Suppressor macrophage treated with lipopolysaccharide for 1 hour (primary cell): ENCODE measurements at regions not wholly inside any gene's neighbourhood (a gene's known extent, or its start where the extent isn't known, plus 50 kb on each side); places are given as distances from the start of the nearest gene placed in this dataset.
A peak's percentile ranks its signal among the peaks of the same experiment; 100 is the strongest.
"Not testable (repeated sequence)": the region's sequence is repeated elsewhere in the genome, so short reads cannot be mapped to it uniquely, and the experiment has no call there.

Source experiments
- DNase-seq, 3 donors: peaks; one replicate each; pipeline ENCODE4 v3.0.0-alpha.2; 2020 to 2022

DNA sequence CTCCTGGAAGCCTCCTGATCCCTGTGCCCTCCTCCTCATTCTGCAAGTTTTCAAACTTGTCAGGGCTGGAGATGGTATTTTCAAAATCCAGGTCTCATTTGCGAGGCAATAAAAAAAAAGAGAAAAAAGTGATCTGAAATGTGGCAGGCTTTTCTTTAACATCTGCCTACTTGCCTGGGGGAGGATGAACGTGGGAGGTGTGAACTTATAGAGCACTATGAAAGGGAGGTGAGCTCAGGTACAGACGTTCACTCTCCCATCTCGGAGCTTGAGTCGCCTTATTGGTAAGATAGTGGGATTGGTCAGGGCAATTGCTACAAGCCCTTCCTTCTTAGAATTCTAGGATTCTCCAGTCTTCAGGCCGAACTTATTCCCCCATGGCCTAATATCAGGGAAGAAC lies 104.8 kb upstream of the CADM1 start:
- DNase-seq: no peak

DNA sequence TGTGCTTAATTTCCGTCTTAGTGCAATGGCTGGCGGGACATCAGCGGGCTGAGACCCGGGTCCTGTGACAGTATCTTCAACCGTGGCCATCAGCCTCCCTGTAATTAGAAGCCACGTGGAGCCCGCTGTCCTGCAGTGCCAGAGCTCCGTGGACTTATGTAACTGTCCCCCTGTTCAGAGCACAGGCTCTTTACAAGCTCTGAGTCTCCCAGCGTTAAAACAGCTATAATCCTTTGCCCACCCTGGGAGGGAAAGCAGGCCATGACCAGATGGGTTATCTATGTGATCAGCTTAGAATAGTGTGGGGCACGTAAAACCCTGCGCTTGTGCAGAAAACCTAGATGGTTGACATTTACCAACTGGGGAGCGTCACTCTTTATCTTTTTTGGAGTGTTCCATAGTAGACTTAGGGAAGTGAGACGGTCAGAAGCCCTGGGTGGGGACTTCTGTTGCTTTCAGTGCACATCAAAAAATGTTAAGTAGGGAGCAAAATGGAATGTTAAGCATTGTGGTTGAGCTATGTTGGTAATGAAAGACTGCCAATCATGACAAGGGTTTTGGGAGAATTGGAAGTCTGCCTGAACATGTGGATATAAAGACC lies 103.5 kb upstream of the CADM1 start:
- no peak for DNase-seq

DNA sequence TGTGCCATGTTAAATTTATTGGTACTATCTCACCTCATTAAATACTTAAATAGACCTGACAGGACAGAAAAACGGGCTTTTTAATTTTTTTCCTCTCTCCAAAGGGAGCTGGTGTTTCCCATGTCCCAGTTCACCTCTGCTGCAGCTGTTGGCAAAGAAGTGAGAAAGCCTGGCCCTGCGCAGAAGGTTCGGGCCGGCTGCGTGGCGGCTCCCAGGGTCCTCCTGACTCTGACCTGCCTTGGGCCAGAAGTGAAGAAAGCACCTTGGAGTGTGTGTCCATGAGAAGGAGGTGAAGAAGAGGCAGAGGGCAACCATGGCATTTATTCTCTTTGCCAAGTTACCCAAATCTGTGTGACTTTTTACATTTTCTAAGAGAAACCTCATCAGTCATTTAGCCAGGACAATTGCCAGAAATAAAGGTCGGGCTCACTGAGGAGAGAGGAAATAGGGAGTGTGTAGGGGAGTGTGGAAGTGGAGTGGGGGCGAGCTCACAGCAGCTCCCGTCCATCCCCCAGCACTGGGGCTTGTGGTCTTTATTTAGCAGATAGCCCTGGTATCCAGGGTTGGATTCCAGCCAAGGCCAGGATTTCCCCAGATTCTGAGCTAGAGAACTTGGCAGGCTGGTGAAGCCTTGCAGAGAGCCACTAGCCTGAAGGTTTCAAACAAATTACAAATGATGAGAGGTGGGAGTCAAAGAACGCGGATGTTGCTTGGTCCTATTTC lies 102.4 kb upstream of the CADM1 start:
- no peak for DNase-seq

DNA sequence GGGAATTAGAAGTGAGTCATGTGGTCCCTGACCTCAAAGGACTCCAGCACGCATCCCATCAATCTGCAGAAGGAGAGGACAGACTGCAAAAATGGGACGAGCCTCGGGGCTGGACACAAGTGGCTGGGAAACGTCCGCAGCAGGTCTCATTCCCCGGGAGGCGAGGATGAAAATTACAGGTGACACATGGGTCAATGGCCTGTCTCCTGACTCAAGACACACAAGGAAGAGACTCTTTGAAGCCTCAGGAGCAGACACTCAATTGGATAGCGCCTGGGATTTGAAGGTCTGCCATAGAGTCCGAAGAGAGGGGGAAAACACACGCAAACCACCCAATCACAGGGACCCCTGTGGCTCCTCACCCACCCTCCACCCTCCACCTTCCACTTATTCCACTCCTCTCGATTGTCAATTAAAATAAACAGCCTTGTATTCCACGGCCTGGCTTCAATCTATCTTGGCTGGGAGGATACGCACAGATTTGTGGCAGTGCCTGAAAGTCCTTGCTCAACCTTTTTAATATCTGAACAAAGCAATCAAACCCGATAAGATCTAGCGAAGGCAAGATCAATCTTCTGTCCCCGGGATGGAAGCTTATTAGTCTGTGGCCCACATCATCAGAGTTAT lies 101.8 kb upstream of the CADM1 start:
- no peak for DNase-seq

DNA sequence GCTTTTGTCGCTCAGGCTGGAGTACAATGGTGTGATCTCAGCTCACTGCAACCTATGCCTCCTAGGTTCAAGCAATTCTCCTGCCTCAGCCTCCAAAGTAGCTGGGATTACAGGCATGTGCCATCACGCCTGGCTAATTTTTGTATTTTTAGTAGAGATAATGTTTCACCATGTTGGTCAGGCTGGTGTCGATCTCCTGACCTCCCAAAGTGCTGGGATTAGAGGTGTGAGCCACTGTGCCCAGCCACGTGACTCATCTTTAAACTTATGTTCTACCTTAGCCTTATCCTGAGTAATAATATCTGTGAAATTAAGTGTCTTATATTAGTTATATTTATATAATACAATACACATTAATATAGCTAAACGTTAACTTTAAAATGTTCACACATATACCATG lies 101.2 kb upstream of the CADM1 start:
- DNase-seq: not testable (repeated sequence)

DNA sequence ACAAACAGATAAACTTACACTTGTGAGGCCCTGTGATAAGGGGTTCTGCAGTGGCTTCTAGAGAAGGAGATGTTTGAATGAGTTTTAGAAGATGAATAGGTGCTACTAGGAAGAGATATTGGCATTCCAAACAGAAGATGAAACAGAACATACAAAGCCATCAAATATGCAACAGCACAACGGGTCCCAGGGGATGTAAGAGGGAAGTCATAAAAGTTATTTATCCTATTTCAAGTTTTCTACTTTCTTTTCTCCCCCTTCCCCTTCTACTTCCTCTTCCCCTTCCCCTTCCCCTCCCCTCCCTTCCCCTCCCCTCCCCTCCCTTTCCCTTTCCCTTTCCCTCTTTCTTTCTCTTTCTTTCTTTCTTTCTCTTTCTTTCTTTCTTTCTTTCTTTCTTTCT lies 94.9 kb upstream of the CADM1 start:
- DNase-seq: no peak

DNA sequence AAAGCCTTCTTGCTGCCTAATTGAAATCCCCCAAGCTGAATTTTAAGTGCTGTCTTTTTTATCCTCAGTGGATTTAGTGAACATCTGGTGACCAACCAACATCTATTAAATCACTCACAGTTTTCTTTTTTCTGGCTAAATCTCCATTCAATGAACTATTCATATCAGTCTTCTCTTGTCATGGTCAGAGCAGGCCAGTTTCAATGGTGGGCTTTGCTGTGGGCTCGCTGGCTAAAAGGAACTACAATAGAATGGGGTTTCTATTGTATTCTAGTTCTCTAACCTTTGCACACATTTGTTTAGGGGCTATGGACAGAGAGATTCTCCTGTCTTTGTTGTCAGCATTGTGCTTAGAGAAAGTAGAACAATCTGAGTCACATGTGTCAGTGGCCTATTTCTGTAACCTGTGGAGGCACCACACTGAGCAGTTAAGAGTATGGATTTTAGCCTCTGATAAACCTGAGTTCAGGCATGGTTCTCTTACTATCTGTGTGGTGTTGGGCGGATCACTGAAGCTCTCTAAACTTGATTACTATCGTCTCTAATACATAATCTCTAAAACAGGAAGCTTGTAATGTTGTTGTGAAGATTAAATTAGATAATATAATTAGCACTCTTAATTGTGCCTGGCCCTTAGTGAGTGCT lies 94.2 kb upstream of the CADM1 start:
- no peak for DNase-seq

DNA sequence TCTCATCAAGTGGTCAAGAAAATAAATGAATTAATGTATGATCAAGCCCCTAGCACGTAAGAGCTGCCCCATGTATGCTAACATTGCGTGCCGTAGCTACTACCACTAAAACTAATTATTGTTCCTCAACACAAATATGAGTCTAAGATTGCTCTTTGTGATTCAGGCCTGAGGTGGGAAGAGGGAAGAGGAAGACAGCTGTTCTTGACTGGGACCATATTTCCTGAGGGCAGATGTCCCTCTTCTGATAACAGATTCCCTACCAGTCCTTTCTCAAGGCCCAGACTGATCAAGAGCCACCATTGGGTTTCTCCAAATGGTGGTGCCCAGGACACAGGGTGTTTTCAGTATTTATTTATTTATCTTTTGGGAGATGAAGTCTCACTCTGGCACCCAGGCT lies 87.2 kb upstream of the CADM1 start:
- no peak for DNase-seq

DNA sequence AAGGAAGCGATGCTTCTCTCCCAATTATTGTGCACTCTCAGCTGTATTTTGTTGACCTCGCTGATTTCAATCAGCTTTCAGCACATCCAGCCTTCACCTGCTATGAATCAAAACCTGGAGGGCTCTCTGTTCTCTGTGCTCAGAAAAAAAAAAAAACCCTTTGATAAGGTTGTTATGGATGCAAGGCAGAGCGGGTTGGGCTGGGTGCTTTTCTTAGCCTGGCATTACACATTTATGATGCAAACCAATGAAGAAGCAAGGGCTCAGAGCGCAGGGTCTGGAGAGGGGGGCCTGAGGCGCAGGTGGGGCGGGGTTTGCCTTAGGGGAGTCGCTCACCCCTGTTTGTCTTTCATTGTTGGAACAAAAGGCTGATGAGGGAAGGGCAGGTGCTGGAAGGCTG lies 86.0 kb upstream of the CADM1 start:
- DNase-seq: no peak

DNA sequence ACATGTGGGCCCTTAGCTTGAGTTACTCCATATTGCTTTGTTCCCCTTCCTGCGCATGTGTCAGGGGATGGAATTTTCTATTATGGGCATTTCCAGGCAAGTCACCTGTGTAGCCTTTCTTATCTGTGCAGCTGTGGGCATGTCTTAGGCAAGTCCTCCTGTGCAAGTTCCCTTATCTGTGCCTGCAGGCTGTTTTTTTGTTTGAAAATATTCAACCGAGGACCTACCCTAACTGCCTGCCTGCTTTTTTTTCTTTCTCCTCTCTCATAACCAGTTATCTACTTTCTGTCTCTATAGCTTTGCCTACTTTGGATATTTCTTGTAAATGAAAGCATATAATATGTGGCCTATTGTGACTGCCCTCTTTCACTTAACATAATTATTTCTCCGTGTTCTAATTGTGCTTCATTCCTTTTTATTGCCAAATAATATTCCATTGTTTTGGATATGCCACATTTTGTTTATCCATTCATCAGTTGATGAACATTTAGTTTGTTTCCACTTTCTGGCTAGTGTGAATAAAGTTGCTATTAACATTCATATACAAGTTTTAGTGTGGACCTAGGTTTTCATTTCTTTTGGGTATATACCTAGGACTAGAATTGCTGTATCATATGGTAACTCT lies 83.6 kb upstream of the CADM1 start:
- no peak for DNase-seq

DNA sequence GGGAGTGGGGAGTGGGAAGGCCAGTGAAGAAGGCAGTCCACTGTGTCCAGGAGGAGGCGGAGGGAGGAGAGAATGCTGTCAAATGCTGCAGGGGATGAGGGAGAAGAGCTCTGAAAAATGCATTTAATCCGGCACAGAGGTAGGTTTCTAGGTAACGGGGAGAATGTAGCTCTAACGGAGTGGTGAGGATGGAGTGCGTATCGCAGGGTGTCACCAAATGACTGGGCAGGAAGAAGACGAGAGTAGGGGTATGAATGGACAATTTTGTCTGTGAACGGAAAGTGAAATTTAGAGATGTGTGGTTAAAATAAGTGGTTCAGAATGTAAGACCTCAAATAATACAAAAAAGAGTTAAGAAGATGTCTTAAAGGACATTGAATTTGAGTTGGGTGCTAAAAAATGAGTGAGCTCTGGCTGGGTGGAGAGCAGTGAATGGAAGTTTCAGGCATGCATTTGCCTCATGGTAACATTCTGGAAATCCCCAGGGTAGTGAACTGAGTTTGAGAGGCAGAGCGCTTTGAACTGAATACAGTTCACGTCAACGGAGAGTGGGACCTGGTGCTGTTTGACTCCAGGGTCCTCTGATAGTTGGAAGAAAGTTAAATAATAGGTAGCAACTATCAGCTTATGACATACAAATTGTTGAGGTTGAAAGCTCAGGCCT lies 81.3 kb upstream of the CADM1 start:
- no peak for DNase-seq

DNA sequence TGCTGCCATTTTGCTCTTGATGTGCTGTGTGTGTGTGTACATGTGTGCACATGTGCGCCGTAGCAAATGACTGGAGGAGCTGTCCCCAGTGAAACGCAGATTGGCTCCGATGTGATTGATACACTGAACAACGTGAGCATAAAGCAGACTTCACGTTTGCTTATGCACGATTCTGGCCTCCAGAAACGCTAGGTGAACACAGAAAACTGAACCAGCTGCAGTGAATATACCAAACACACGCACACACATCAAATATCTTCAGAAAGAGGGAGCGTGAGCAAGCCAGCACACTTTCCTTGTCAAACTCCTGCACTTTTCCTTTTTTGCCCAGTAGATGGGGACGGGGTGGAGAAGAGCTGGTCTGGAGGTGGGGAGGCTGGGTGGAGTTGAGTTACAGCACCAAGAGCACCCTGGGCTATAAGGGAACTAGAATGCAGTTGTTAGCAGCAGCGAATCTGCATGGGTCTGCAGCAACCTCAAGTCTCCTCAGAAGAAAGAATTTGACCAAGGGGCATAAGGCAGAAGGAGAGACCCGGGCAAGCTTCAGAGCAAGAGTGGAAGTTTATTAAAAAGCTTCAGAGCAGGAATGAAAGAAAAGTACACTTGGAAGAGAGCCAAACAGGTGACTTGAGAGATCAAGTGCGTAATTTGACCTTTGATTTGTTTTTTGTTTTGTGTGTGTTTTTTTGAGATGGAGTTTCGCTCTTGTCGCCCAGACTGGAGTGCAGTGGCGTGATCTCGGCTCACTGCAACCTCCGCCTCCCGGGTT lies 77.8 kb upstream of the CADM1 start:
- peak in 2 of 3 donors; percentile 16 to 20 for DNase-seq

DNA sequence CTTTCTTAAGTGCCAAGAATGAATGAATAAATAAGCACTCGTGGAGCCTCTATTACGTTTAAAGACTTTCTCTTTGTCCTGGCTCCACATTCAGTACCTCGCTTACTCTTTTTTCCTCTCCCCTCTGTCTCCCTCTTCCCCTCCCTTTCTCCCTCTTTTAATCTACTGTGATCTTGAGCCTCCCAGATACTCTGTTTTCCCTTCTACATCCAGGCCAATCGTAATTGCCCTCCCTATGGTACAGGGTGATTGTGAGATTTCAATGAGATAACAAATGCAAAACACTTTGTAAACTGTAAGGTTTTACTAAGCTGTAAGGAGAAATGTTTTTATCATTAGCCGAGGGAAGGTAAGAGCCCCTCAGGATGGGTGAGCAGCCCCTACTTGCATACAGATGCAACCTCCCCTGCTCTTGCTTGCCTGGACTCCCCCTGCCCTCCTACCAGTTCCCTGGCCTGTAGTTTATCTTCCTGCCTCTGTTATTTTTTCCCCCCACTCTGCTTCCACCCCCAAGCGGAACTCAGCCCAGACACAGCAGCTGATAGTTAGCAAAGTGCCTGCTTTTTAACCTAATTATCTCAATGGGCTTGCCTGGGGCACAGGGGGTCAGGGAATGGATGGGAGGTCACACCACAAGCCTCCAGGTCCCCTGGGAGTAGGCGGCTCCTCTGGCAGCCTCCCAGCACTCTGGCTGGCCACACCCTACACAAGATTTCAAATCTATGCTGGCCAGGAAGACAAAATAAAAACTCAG lies 76.9 kb upstream of the CADM1 start:
- DNase-seq: no peak

DNA sequence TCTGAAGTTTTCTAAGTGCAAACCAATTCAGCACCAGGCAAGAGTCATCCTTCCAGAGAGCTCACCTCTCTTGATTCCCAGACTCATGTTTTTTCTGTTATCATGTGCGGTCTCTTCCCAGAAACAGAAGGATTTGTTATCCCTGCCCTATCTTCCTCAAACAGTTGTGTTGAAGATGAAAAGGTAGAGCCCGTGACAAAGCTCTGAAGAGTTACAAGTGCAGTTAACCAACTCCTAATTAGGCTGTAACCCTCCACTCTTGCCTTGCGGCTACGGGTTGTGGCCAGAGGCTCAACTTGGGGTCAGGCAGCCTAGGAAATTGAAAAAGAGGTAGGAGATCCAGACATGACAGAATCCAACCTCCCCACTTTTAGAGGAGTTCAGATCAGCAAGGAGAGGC lies 76.2 kb upstream of the CADM1 start:
- no peak for DNase-seq

DNA sequence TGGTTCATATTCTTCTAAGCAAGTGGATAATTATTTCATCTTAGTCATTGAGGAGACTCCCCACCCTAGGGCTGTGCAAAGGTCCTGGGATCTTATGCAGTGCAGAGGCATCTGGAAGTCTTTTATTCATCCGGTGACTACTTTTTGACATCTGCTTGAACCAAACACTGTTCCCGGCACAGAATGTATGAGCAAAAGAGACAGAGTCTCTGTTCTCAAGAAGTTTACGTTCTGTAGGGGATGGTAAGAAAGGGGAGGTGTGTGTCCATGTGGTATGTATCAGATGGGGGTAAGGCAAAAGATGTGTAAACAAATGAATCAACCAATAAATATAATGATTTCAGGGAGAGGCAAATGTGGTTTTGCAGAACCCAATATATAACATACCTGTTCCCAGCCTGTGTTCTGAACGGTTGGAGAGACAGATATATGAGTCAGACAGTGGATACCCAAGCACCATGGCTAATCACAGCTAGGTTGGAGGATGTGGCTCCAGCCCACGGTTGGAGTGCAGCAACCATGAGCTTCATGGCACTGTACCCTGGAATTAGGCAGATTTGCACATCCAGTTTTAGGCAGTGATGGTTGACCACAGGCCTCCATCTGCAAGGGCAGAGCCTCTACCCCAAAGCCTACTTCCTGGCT lies 75.1 kb upstream of the CADM1 start:
- no peak for DNase-seq

DNA sequence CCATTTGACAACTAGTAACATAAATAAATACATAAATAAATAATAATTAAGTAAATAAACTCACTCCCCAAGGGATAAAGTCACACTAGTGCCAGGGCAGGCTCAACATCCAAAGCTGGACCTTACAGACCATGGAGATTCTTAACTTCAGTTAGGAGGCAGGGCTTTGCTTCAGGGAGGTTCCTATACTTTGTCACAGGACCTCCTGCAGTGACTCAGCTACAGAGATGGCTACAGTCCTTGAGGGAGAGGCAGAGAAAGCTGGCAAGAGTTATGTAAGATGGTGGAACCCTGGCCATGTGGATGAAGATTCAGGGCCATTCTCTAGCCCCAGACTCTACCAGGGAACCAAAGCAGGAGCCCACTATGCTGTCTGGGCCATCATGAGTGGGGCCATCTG lies 74.1 kb upstream of the CADM1 start:
- no peak for DNase-seq

DNA sequence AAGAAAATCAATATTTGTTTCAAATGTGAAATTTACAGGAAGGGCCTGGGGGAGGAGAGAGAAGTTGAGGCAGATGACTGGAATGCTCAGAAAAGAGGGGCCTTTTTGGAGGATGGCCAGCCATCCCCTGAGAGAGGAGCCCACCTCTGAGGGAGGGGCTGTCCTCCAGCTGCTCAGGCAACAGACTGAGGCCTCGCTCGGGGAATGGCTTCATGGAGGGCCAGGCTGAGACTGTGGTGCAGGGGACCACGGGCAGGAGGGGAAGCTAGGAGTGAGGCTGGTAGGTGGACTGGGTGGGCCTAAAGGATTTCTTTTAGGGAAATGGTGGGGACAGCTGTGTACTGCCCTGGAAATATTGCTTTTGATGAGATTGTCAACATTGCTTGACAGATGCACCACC lies 73.5 kb upstream of the CADM1 start:
- DNase-seq: no peak

DNA sequence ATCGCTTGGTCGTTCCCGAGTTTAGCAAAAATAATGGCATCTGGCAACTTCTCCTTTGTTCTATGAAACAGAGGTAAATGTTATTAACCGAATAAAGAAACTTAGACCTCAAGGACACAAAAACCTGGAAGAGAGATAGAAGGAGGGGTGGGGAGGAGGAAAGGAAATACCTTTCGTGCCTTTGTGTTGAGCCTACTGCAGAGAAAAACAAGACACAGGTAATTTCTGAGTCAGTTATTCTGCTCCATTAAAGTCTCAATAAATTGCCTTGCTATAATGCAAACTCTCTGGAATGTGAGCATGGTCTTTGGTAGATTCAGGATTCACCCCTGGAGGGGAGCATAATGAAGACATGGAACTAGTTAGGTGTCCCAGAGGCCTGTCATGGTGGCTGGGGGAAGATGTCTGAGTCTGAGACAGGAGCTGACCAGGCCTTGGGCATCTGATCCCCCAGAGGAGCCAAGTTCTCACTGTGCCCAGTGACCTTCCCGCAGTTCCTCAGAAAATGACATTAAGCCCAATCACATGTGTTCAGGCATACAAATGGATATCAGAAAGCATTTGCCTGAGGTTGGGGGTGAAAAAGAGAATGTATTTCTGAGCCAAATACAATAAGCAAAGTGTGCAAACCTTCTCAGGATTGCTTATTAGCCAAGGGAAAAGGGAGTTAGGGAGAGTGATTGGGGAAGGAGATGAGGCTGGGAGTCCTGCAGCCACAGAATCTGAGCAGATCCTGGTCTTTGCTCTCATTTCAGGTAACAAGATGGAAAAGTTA lies 72.6 kb upstream of the CADM1 start:
- no peak for DNase-seq

DNA sequence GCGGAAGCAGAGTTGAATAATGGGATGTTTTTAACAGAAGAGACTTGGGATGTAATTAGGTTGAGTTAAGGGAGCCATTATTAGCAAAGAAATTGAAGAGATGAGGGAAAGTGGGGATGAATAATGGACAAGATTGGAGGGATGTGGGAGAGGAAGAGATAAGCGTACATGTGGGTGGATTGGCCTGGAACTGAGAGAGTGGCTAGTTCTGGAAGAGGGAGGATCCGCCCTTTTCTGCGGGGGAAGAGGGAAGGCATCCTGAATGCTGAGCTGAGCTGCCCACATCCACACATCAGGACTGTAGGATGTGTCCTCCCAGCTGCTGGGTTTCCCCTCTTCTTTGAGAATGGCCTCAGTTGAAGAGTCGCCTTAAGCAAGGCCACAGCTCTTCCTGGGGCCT lies 68.3 kb upstream of the CADM1 start:
- DNase-seq: no peak

DNA sequence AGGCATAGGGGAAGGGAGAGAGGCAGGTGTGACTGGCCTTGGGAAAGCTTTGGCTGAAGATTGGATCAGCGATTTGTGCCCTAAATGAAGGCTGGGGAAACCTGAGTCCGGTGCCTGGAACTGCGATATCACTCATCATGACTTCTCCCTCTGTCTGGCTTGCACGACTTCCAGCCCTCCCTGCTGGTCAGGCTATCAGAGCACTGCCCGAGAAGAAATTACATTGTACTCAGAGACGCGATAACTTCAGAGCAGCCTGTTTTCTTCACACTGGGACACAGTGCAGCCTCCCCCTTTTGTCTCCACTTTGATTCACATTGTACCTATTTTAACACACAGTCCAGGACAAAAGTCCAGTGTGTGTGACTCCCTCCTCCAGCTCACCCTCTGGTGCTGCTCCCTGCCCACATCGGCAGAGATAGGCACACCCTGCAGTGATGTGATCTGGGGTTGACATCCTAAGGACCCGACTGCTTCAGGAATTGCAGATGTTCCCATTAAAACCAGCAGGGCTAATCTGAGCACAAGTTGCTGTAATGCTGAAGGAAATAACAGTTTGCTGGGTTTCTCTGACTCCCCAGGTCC lies 62.1 kb upstream of the CADM1 start:
- DNase-seq: no peak
